GM12891 (cell line): ENCODE measurements at regions not wholly inside any gene's neighbourhood (a gene's known extent, or its start where the extent isn't known, plus 50 kb on each side); places are given as distances from the start of the nearest gene placed in this dataset.

Experiments used
- POLR2A ChIP-seq: IDR thresholded peaks from 2 replicates; pipeline ENCODE4 v1.6.1; 2011; ENCODE audit warnings: low read depth, low read length, control low read depth
- POLR2AphosphoS5 ChIP-seq: IDR thresholded peaks from 2 replicates; pipeline ENCODE4 v1.6.1; 2011; ENCODE audit warnings: low read depth, low read length, control low read depth
- TAF1 ChIP-seq: IDR thresholded peaks from 2 replicates; pipeline ENCODE4 v1.6.1; 2011; ENCODE audit warnings: low read depth, low read length, control low read depth

DNA sequence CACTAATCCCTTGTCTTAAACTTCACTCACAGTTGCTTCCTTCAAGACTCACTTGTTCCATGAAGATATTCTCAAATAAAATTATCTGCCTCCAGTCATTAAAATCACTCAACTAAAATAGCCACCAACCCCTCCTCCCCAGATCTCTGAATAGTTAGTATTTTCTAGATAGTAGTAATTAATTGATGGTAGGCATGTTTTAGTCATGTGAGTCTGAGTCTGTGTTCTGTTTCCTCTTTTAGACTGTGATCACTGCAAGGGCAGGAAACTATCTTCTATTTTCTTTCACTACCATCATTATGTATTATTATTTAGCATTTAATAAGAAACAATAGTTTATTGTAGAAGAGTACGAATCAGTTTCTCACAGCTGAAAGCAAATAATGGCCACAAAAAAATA lies 1080.5 kb downstream of the IGSF11 start:
- TF ChIP-seq POLR2AphosphoS5 (no peak), POLR2A (no peak), TAF1 (no peak)
